Type B pancreatic cell (in vitro differentiated cells): ENCODE measurements at regions not wholly inside any gene's neighbourhood (a gene's known extent, or its start where the extent isn't known, plus 50 kb on each side); places are given as distances from the start of the nearest gene placed in this dataset.

Source experiments
- DNase-seq: peaks from one replicate; pipeline ENCODE4 v3.0.0; 2021; ENCODE audit warnings: mixed read lengths; ENCODE audit not compliant: unreplicated experiment; ENCODE audit errors: extremely low spot score
- H3K27ac Mint-ChIP-seq: 2 replicates; pipeline ENCODE4 v1.8.0; 2021; ENCODE audit warnings: mild to moderate bottlenecking, mixed read lengths
- H3K27me3 Mint-ChIP-seq: 2 replicates; pipeline ENCODE4 v1.8.0; 2021; ENCODE audit warnings: mixed read lengths
- H3K36me3 Mint-ChIP-seq: 2 replicates; pipeline ENCODE4 v1.8.0; 2021; ENCODE audit warnings: mixed read lengths
- H3K4me1 Mint-ChIP-seq: one replicate; pipeline ENCODE4 v1.8.0; 2021; ENCODE audit warnings: mixed read lengths; ENCODE audit not compliant: unreplicated experiment
- H3K4me3 Mint-ChIP-seq: 2 replicates; pipeline ENCODE4 v1.8.0; 2021; ENCODE audit warnings: mild to moderate bottlenecking, mixed read lengths
- H3K9me3 Mint-ChIP-seq: 2 replicates; pipeline ENCODE4 v1.8.0; 2021; ENCODE audit warnings: mixed read lengths
- CTCF ChIP-seq: fragments of 200-600 bp; sonication (generic); conservative IDR thresholded peaks from 2 replicates; pipeline ENCODE4 v1.5.0; 2021; ENCODE audit warnings: antibody characterized with exemption, mild to moderate bottlenecking

GRCh38 chr10:8392216-8392615 is 337.7 kb downstream of the GATA3 start:
- H3K4me1 Mint-ChIP-seq: no peaks in the 10 kb centered on the region
- no peak overlapping the region for H3K4me3 Mint-ChIP-seq
- no peak overlapping the region for H3K27ac Mint-ChIP-seq
- no peaks in the 10 kb centered on the region for H3K27me3 Mint-ChIP-seq
- no peaks in the 10 kb centered on the region for H3K36me3 Mint-ChIP-seq
- H3K9me3 Mint-ChIP-seq: no peaks in the 10 kb centered on the region
- TF ChIP-seq CTCF: no peak
- DNase-seq: no peak

GRCh38 chr10:8393531-8393930 is 339.0 kb downstream of the GATA3 start:
- Mint-ChIP-seq H3K27ac (no peak overlapping the region), H3K4me1 (no peaks in the 10 kb centered on the region)

GRCh38 chr10:8396675-8397074 is 342.2 kb downstream of the GATA3 start:
- no peaks in the 10 kb centered on the region for H3K9me3 Mint-ChIP-seq
- H3K4me1 Mint-ChIP-seq: peaks cover 6% of the 10 kb centered on the region
- H3K27ac Mint-ChIP-seq: no peak overlapping the region
- TF ChIP-seq CTCF: no peak
- peaks cover 3% of the 10 kb centered on the region for H3K27me3 Mint-ChIP-seq
- no peaks in the 10 kb centered on the region for H3K36me3 Mint-ChIP-seq
- DNase-seq: no peak
- H3K4me3 Mint-ChIP-seq: no peak overlapping the region

More at GRCh38 chr10:8393531-8393930, 339.0 kb downstream of the GATA3 start:
- no peaks in the 10 kb centered on the region for H3K36me3 Mint-ChIP-seq
- no peak overlapping the region for H3K4me3 Mint-ChIP-seq
- TF ChIP-seq CTCF: no peak
- no peaks in the 10 kb centered on the region for H3K9me3 Mint-ChIP-seq
- DNase-seq: no peak
- H3K27me3 Mint-ChIP-seq: no peaks in the 10 kb centered on the region

GRCh38 chr10:8398771-8399170 is 344.3 kb downstream of the GATA3 start:
- H3K4me3 Mint-ChIP-seq: no peak overlapping the region
- H3K4me1 Mint-ChIP-seq: peaks cover 6% of the 10 kb centered on the region
- H3K27me3 Mint-ChIP-seq: peaks cover 6% of the 10 kb centered on the region
- H3K36me3 Mint-ChIP-seq: no peaks in the 10 kb centered on the region
- no peak overlapping the region for H3K27ac Mint-ChIP-seq
- H3K9me3 Mint-ChIP-seq: no peaks in the 10 kb centered on the region
- TF ChIP-seq CTCF: no peak
- no peak for DNase-seq

GRCh38 chr10:8400151-8400550 is 345.7 kb downstream of the GATA3 start:
- no peak for TF ChIP-seq CTCF
- no peaks in the 10 kb centered on the region for H3K36me3 Mint-ChIP-seq
- H3K4me1 Mint-ChIP-seq: peaks cover 16% of the 10 kb centered on the region
- H3K27me3 Mint-ChIP-seq: peaks cover 6% of the 10 kb centered on the region
- no peak overlapping the region for H3K4me3 Mint-ChIP-seq
- no peak for DNase-seq
- no peaks in the 10 kb centered on the region for H3K9me3 Mint-ChIP-seq
- no peak overlapping the region for H3K27ac Mint-ChIP-seq

GRCh38 chr10:8400892-8401291 is 346.4 kb downstream of the GATA3 start:
- H3K9me3 Mint-ChIP-seq: no peaks in the 10 kb centered on the region
- H3K4me3 Mint-ChIP-seq: no peak overlapping the region
- peaks cover 6% of the 10 kb centered on the region for H3K27me3 Mint-ChIP-seq
- no peaks in the 10 kb centered on the region for H3K36me3 Mint-ChIP-seq
- DNase-seq: no peak
- no peak for TF ChIP-seq CTCF
- peaks cover 17% of the 10 kb centered on the region for H3K4me1 Mint-ChIP-seq
- no peak overlapping the region for H3K27ac Mint-ChIP-seq
